ENCODE measurements at regions not wholly inside any gene's neighbourhood (a gene's known extent, or its start where the extent isn't known, plus 50 kb on each side); places are given as distances from the start of the nearest gene placed in this dataset.

- intact Hi-C loops (cut with DNase I), result loop anchor here (10.0 kb wide), 1 partner anchor 56 kb away; the partner anchor contains the start of gene TM9SF2
- Histone ChIP-seq H3K27me3 (no peaks in the 10 kb centered on the region), H3K4me1 (no peaks in the 10 kb centered on the region), H3K9me3 (no peaks in the 10 kb centered on the region), H3K27ac (no peak overlapping the region), H3K4me3 (no peak overlapping the region), H3K36me3 (no peaks in the 10 kb centered on the region)
- DNase-seq (ENCODE audit: extremely low spot score in 2 of 2), result no peak
- TF ChIP-seq CTCF (IDR thresholded peaks at IDR 0.05) (no peak), POLR2AphosphoS5 (IDR thresholded peaks at IDR 0.05; ENCODE audit: insufficient read depth in 1 of 2, low read depth in 1 of 2) (no peak), POLR2A (IDR thresholded peaks at IDR 0.05) (no peak)
These were observed 52.7 kb upstream of the TM9SF2 start for GRCh38 chr13:99448546-99448945.

- no peaks in the 10 kb centered on the region for H3K4me1 ChIP-seq
- DNase-seq (ENCODE audit: extremely low spot score in 2 of 2), result no peak
- H3K36me3 ChIP-seq, result no peaks in the 10 kb centered on the region
- intact Hi-C loops (cut with DNase I), result loop anchor here (5.0 kb wide), 1 partner anchor 827 kb away; no protein-coding TSS in a partner anchor
- no peaks in the 10 kb centered on the region for H3K27me3 ChIP-seq
- H3K9me3 ChIP-seq, result no peaks in the 10 kb centered on the region
- H3K27ac ChIP-seq, result no peak overlapping the region
- no peak overlapping the region for H3K4me3 ChIP-seq
- TF ChIP-seq CTCF (IDR thresholded peaks at IDR 0.05) (no peak), POLR2A (IDR thresholded peaks at IDR 0.05) (no peak), POLR2AphosphoS5 (IDR thresholded peaks at IDR 0.05; ENCODE audit: insufficient read depth in 1 of 2, low read depth in 1 of 2) (no peak)
These were observed 50.9 kb upstream of the TM9SF2 start for GRCh38 chr13:99450416-99450815.

Measured in vagina (tissue), 2 donors.